C4-2B (cell line): ENCODE measurements at regions not wholly inside any gene's neighbourhood (a gene's known extent, or its start where the extent isn't known, plus 50 kb on each side); places are given as distances from the start of the nearest gene placed in this dataset.

Experiments
- ZFX ChIP-seq: fragments of 450-650 bp; IDR thresholded peaks from 2 replicates; pipeline ENCODE4 v1.6.1; 2017
- TF ChIP-seq, protein P1 (sequence below): fragments of 450-650 bp; conservative IDR thresholded peaks from 2 replicates; pipeline ENCODE4 v1.5.1; 2017; ENCODE audit warnings: mild to moderate bottlenecking

DNA sequence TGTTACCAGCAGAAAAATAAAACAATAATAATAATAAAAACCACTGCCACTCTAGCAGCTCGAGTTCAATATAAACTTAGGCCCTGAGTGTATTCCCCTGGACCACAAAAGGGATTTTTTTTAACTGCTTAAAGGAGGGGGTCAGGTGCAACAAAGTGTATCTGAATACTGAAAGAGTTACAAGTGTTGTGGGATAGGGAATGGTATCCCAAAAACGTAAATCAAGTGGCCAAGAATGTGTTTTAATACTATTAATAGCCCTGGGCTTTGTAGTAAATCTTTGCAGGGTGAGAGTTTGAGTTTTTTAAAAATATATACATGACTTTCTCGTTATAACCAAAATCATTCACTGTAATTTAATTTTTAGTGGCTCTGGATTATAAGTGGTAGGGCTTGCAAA is 860.1 kb upstream of the INTU start:
- TF ChIP-seq, protein P1, sequence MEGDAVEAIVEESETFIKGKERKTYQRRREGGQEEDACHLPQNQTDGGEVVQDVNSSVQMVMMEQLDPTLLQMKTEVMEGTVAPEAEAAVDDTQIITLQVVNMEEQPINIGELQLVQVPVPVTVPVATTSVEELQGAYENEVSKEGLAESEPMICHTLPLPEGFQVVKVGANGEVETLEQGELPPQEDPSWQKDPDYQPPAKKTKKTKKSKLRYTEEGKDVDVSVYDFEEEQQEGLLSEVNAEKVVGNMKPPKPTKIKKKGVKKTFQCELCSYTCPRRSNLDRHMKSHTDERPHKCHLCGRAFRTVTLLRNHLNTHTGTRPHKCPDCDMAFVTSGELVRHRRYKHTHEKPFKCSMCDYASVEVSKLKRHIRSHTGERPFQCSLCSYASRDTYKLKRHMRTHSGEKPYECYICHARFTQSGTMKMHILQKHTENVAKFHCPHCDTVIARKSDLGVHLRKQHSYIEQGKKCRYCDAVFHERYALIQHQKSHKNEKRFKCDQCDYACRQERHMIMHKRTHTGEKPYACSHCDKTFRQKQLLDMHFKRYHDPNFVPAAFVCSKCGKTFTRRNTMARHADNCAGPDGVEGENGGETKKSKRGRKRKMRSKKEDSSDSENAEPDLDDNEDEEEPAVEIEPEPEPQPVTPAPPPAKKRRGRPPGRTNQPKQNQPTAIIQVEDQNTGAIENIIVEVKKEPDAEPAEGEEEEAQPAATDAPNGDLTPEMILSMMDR, result no peak
- TF ChIP-seq ZFX, result no peak
